T-cell (primary cell): ENCODE measurements at regions not wholly inside any gene's neighbourhood (a gene's known extent, or its start where the extent isn't known, plus 50 kb on each side); places are given as distances from the start of the nearest gene placed in this dataset.
"Not testable (repeated sequence)": the region's sequence is repeated elsewhere in the genome, so short reads cannot be mapped to it uniquely, and the experiment has no call there.

Experiments used
- ATAC-seq, 4 experiments: fragments of 200-7000 bp in 3 of 4; fragments of 150-1000 bp in 1 of 4; cut with Tn5 transposase; replicated peaks in 1 of 4; 1 replicate in 3 of 4; 2 replicates in 1 of 4; pipeline ENCODE4 v1.10.0; 2021; ENCODE audit warnings: moderate library complexity in 3 of 4, mild to moderate bottlenecking in 2 of 4, moderate number of reproducible peaks in 1 of 4
- CTCF ChIA-PET, 2 donors: fragments of 300-600 bp; sonication (Branson Sonifier 250); formaldehyde crosslinking; loops; one replicate each; lab custom pipeline; 2022; ENCODE audit warnings: antibody characterized with exemption in 2 of 2; lab: Charles Lee
- POLR2A ChIA-PET, 2 donors: fragments of 300-600 bp; sonication (Branson Sonifier 250); formaldehyde crosslinking; loops; one replicate each; lab custom pipeline; 2022; ENCODE audit warnings: antibody characterized with exemption in 2 of 2; lab: Charles Lee
- DNase-seq, 35 experiments: peaks; one replicate each; pipeline versions ENCODE4 v3.0.0 to v3.0.0-alpha.2; 2013 to 2023
- H3K27ac ChIP-seq: one replicate; pipeline ENCODE4 v1.5.1; 2013; ENCODE audit warnings: low read length
- H3K27me3 ChIP-seq, 2 experiments: replicated peaks in 1 of 2; 1 replicate in 1 of 2; 2 replicates in 1 of 2; pipeline versions ENCODE4 v1.6.1 to v1.7.0; 2013; ENCODE audit warnings: low read length in 1 of 2, mixed read lengths in 1 of 2; ENCODE audit not compliant: control insufficient read depth in 2 of 2, insufficient read depth in 2 of 2; ENCODE audit errors: extremely low read depth in 1 of 2
- H3K36me3 ChIP-seq, 2 donors: 1 replicate in 1 of 2; 2 replicates in 1 of 2; pipeline versions ENCODE4 v1.6.1 to v1.7.0; 2013; ENCODE audit warnings: low read length in 1 of 2; ENCODE audit not compliant: control insufficient read depth in 2 of 2, insufficient read depth in 1 of 2; ENCODE audit errors: extremely low read depth in 1 of 2
- H3K4me1 ChIP-seq, 2 experiments: 1 replicate in 1 of 2; 2 replicates in 1 of 2; pipeline versions ENCODE4 v1.6.1 to v1.7.0; 2013; ENCODE audit warnings: low read length in 2 of 2, mixed read lengths in 1 of 2; ENCODE audit not compliant: insufficient read depth in 2 of 2, control insufficient read depth in 1 of 2; ENCODE audit errors: extremely low read depth in 1 of 2
- H3K4me3 ChIP-seq, 2 donors: 1 replicate in 1 of 2; 2 replicates in 1 of 2; pipeline versions ENCODE4 v1.5.1 to v1.7.0; 2013; ENCODE audit warnings: mild to moderate bottlenecking in 2 of 2, low read length in 1 of 2, moderate library complexity in 1 of 2; ENCODE audit not compliant: control insufficient read depth in 1 of 2; ENCODE audit errors: extremely low read depth in 1 of 2
- H3K9me3 ChIP-seq: 2 replicates; pipeline ENCODE4 v1.7.0; 2013
- H3K27ac Mint-ChIP-seq, 2 donors: one replicate each; pipeline ENCODE4 v1.8.0; 2020 to 2021; ENCODE audit warnings: mild to moderate bottlenecking in 2 of 2, mixed read lengths in 2 of 2
- H3K27me3 Mint-ChIP-seq, 2 donors: one replicate each; pipeline ENCODE4 v1.8.0; 2021 to 2022; ENCODE audit warnings: mixed read lengths in 2 of 2
- H3K36me3 Mint-ChIP-seq: one replicate; pipeline ENCODE4 v1.8.0; 2021; ENCODE audit warnings: mixed read lengths
- H3K4me1 Mint-ChIP-seq, 3 donors: one replicate each; pipeline ENCODE4 v1.8.0; 2020 to 2022; ENCODE audit warnings: mixed read lengths in 3 of 3, mild to moderate bottlenecking in 1 of 3
- H3K4me3 Mint-ChIP-seq, 3 donors: one replicate each; pipeline ENCODE4 v1.8.0; 2020 to 2022; ENCODE audit warnings: mild to moderate bottlenecking in 3 of 3, mixed read lengths in 3 of 3, moderate library complexity in 3 of 3
- H3K9me3 Mint-ChIP-seq, 3 donors: one replicate each; pipeline ENCODE4 v1.8.0; 2020 to 2022; ENCODE audit warnings: mixed read lengths in 3 of 3
- WGBS: methylation state at CpG from one replicate; pipeline ENCODE4 v1.1.5; 2013; ENCODE audit warnings: missing lambda C conversion rate; ENCODE audit not compliant: insufficient coverage; 5-methylcytosine and 5-hydroxymethylcytosine counted together

- no peak overlapping the region for H3K4me3 Mint-ChIP-seq
- no peaks in the 10 kb centered on the region for H3K4me1 Mint-ChIP-seq
- H3K27me3 Mint-ChIP-seq, result no peaks in the 10 kb centered on the region
- DNase-seq (no peak), ATAC-seq (no peak)
- H3K9me3 Mint-ChIP-seq, result peaks cover 4 to 17% (median 10%) of the 10 kb centered on the region in 3 donors
- Histone ChIP-seq H3K4me1 (no peaks in the 10 kb centered on the region), H3K4me3 (no peak overlapping the region), H3K27ac (no peak overlapping the region), H3K36me3 (no peaks in the 10 kb centered on the region), H3K27me3 (no peaks in the 10 kb centered on the region), H3K9me3 (no peaks in the 10 kb centered on the region)
- POLR2A ChIA-PET, result no interaction called here
- CTCF ChIA-PET, result no interaction called here
- no peaks in the 10 kb centered on the region for H3K36me3 Mint-ChIP-seq
- WGBS, result no CpG with 5 or more reads among the region's 3 CpGs
- H3K27ac Mint-ChIP-seq, result no peak overlapping the region
These were observed 1346.1 kb downstream of the BRINP3 start for GRCh38 chr1:189131576-189131975.

GRCh38 chr1:189139748-189140147, 1337.9 kb downstream of the BRINP3 start:
- H3K9me3 ChIP-seq, H3K27me3 Mint-ChIP-seq, H3K4me3 Mint-ChIP-seq, CTCF ChIA-PET, H3K27ac ChIP-seq, ATAC-seq, H3K4me3 ChIP-seq, H3K27ac Mint-ChIP-seq, H3K4me1 ChIP-seq, POLR2A ChIA-PET, H3K4me1 Mint-ChIP-seq, H3K27me3 ChIP-seq, H3K36me3 ChIP-seq, H3K36me3 Mint-ChIP-seq, DNase-seq: not testable (repeated sequence)
- H3K9me3 Mint-ChIP-seq, result peaks cover 7 to 22% (median 17%) of the 10 kb centered on the region in 3 donors
- 93% methylated on average over 18 of the region's 29 CpGs for WGBS

- Histone ChIP-seq H3K4me3 (no peak overlapping the region), H3K9me3 (no peaks in the 10 kb centered on the region), H3K36me3 (no peaks in the 10 kb centered on the region), H3K27me3 (no peaks in the 10 kb centered on the region), H3K4me1 (no peaks in the 10 kb centered on the region), H3K27ac (no peak overlapping the region)
- Mint-ChIP-seq H3K27me3 (no peaks in the 10 kb centered on the region), H3K36me3 (no peaks in the 10 kb centered on the region), H3K4me3 (no peak overlapping the region), H3K4me1 (no peaks in the 10 kb centered on the region), H3K9me3 (peaks cover 7 to 22% (median 15%) of the 10 kb centered on the region in 3 donors), H3K27ac (no peak overlapping the region)
- ChIA-PET POLR2A (no interaction called here), CTCF (no interaction called here)
- ATAC-seq (no peak), DNase-seq (no peak)
- 65% methylated on average over 2 of the region's 2 CpGs for WGBS
These were observed 1336.6 kb downstream of the BRINP3 start for GRCh38 chr1:189141056-189141455.

GRCh38 chr1:189149547-189150375, 1327.9 kb downstream of the BRINP3 start:
- Mint-ChIP-seq H3K4me1 (no peaks in the 10 kb centered on the region), H3K4me3 (no peak overlapping the region), H3K36me3 (no peaks in the 10 kb centered on the region), H3K27ac (no peak overlapping the region), H3K27me3 (no peaks in the 10 kb centered on the region), H3K9me3 (peaks cover 2 to 14% (median 8%) of the 10 kb centered on the region in 3 donors)
- Histone ChIP-seq H3K9me3 (no peaks in the 10 kb centered on the region), H3K4me1 (no peaks in the 10 kb centered on the region), H3K27ac (no peak overlapping the region), H3K36me3 (no peaks in the 10 kb centered on the region), H3K27me3 (no peaks in the 10 kb centered on the region), H3K4me3 (no peak overlapping the region)
- DNase-seq, result no peak
- 82% methylated on average over 15 of the region's 21 CpGs for WGBS
- no peak for ATAC-seq
- POLR2A ChIA-PET, result no interaction called here
- CTCF ChIA-PET, result no interaction called here

- ChIA-PET POLR2A (no interaction called here), CTCF (no interaction called here)
- Mint-ChIP-seq H3K4me3 (no peak overlapping the region), H3K4me1 (no peaks in the 10 kb centered on the region), H3K27me3 (no peaks in the 10 kb centered on the region), H3K36me3 (no peaks in the 10 kb centered on the region), H3K27ac (no peak overlapping the region), H3K9me3 (peaks cover 3 to 18% (median 10%) of the 10 kb centered on the region in 3 donors)
- no CpG with 5 or more reads among the region's 6 CpGs for WGBS
- Histone ChIP-seq H3K9me3 (no peaks in the 10 kb centered on the region), H3K36me3 (no peaks in the 10 kb centered on the region), H3K4me1 (no peaks in the 10 kb centered on the region), H3K4me3 (no peak overlapping the region), H3K27me3 (no peaks in the 10 kb centered on the region), H3K27ac (no peak overlapping the region)
- DNase-seq (no peak), ATAC-seq (no peak)
These were observed 1327.0 kb downstream of the BRINP3 start for GRCh38 chr1:189150624-189151023.

GRCh38 chr1:189151361-189151760, 1326.3 kb downstream of the BRINP3 start:
- no CpG with 5 or more reads among the region's 2 CpGs for WGBS
- H3K27ac Mint-ChIP-seq, result no peak overlapping the region

More at GRCh38 chr1:189151361-189151760, 1326.3 kb downstream of the BRINP3 start:
- Mint-ChIP-seq H3K9me3 (peaks cover 7 to 19% (median 14%) of the 10 kb centered on the region in 3 donors), H3K27me3 (no peaks in the 10 kb centered on the region), H3K4me1 (no peaks in the 10 kb centered on the region), H3K36me3 (no peaks in the 10 kb centered on the region), H3K4me3 (no peak overlapping the region)
- no peak for DNase-seq
- CTCF ChIA-PET, result no interaction called here
- Histone ChIP-seq H3K36me3 (no peaks in the 10 kb centered on the region), H3K27ac (no peak overlapping the region), H3K4me1 (no peaks in the 10 kb centered on the region), H3K27me3 (no peaks in the 10 kb centered on the region), H3K4me3 (no peak overlapping the region), H3K9me3 (no peaks in the 10 kb centered on the region)
- ATAC-seq, result no peak
- POLR2A ChIA-PET, result no interaction called here
